MM.1S (cell line): ENCODE measurements at regions not wholly inside any gene's neighbourhood (a gene's known extent, or its start where the extent isn't known, plus 50 kb on each side); places are given as distances from the start of the nearest gene placed in this dataset.

Experiments
- DNase-seq: peaks from one replicate; pipeline ENCODE4 v3.0.0-alpha.2; 2015
- H2AFZ ChIP-seq: fragments of 300-600 bp; sonication (generic); 2 replicates; pipeline ENCODE4 v1.6.0; 2016; ENCODE audit warnings: antibody characterized with exemption, low read length
- H3F3A ChIP-seq: fragments of 300-600 bp; sonication (generic); 2 replicates; pipeline ENCODE4 v1.6.1; 2016; ENCODE audit warnings: mild to moderate bottlenecking, antibody characterized with exemption, low read length, moderate library complexity, mixed read lengths; ENCODE audit not compliant: insufficient read depth
- H3K27ac ChIP-seq: fragments of 300-600 bp; sonication (generic); 2 replicates; pipeline ENCODE4 v1.5.1; 2016; ENCODE audit warnings: mild to moderate bottlenecking, low read length
- H3K27me3 ChIP-seq: fragments of 300-600 bp; sonication (generic); replicated peaks from 2 replicates; pipeline ENCODE4 v1.6.0; 2016; ENCODE audit warnings: low read length; ENCODE audit not compliant: insufficient read depth
- H3K36me3 ChIP-seq: fragments of 300-600 bp; sonication (generic); replicated peaks from 2 replicates; pipeline ENCODE4 v1.6.1; 2016; ENCODE audit warnings: mild to moderate bottlenecking, low read length, mixed read lengths; ENCODE audit not compliant: insufficient read depth
- H3K4me1 ChIP-seq: fragments of 300-600 bp; sonication (generic); 2 replicates; pipeline ENCODE4 v1.6.1; 2016; ENCODE audit warnings: low read length, mixed read lengths
- H3K4me2 ChIP-seq: fragments of 300-600 bp; sonication (generic); 2 replicates; pipeline ENCODE4 v1.6.0; 2016; ENCODE audit warnings: low read depth, low read length
- H3K4me3 ChIP-seq: fragments of 300-600 bp; sonication (generic); 2 replicates; pipeline ENCODE4 v1.5.1; 2016; ENCODE audit warnings: low read length, mixed read lengths
- H3K79me2 ChIP-seq: fragments of 300-600 bp; sonication (generic); 2 replicates; pipeline ENCODE4 v1.6.1; 2016; ENCODE audit warnings: mixed run types, low read length, mixed read lengths
- H3K9ac ChIP-seq: fragments of 300-600 bp; sonication (generic); 2 replicates; pipeline ENCODE4 v1.6.1; 2016; ENCODE audit warnings: low read length, mixed read lengths
- H3K9me2 ChIP-seq: fragments of 300-600 bp; sonication (generic); replicated peaks from 2 replicates; pipeline ENCODE4 v1.6.1; 2016; ENCODE audit warnings: mild to moderate bottlenecking, low read length, mixed read lengths; ENCODE audit not compliant: insufficient read depth
- H3K9me3 ChIP-seq: fragments of 300-600 bp; sonication (generic); replicated peaks from 2 replicates; pipeline ENCODE4 v1.6.1; 2016; ENCODE audit warnings: mild to moderate bottlenecking, low read length, mixed read lengths; ENCODE audit not compliant: insufficient read depth
- H4K20me1 ChIP-seq: fragments of 300-600 bp; sonication (generic); 2 replicates; pipeline ENCODE4 v1.6.1; 2016; ENCODE audit warnings: mild to moderate bottlenecking, low read length, moderate library complexity, mixed read lengths; ENCODE audit not compliant: insufficient read depth
- EZH2 ChIP-seq: fragments of 300-600 bp; sonication (generic); optimal IDR thresholded peaks from 2 replicates; pipeline ENCODE3; 2017; ENCODE audit warnings: low read depth, mild to moderate bottlenecking, antibody characterized with exemption, low read length, mixed read lengths
- EZH2phosphoT487 ChIP-seq: fragments of 300-600 bp; sonication (generic); IDR thresholded peaks from 2 replicates; pipeline ENCODE4 v1.6.1; 2018; ENCODE audit warnings: antibody characterized with exemption, low read length
- TF ChIP-seq, protein P1 (sequence below): fragments of 300-600 bp; sonication (generic); IDR thresholded peaks from 2 replicates; pipeline ENCODE4 v1.5.1; 2016; ENCODE audit warnings: antibody characterized with exemption, low read length, mixed read lengths

DNA sequence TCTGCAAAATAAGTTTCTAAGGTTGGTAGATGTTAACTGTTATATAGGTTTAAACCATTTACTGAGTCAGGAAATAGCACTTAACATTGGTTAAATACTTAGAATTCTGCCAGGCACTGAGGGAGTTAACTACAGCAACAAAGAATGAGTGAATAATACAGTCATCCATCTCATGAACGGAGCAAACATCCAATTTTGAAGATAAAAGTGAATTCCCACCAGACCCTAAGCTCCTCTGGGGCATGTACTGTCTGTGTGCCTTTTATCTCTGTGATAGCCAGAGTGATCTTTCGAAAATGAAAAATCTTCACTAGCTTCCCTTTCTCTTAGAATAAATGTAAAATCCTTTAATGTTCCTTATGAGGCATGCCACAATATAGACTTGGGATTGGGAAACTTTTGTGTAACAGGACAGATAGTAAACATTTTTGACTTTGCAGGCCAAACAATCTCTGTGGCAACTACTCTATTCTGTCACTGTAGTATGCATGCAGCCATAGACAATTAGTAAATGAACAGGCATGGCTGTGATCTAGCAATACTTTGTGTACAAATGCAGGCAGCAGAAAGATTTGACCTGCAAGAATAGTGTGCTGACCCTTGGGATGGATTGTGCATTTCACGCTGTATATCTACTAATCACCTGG lies 294.5 kb upstream of the LMCD1 start:
- H3K36me3 ChIP-seq = no peaks in the 10 kb centered on the region
- H3K4me3 ChIP-seq = no peak overlapping the region
- no peaks in the 10 kb centered on the region for H3F3A ChIP-seq
- H3K27me3 ChIP-seq = no peaks in the 10 kb centered on the region
- no peaks in the 10 kb centered on the region for H3K79me2 ChIP-seq
- H3K27ac ChIP-seq = no peak overlapping the region
- TF ChIP-seq EZH2phosphoT487 (no peak), EZH2 (no peak)
- TF ChIP-seq, protein P1, sequence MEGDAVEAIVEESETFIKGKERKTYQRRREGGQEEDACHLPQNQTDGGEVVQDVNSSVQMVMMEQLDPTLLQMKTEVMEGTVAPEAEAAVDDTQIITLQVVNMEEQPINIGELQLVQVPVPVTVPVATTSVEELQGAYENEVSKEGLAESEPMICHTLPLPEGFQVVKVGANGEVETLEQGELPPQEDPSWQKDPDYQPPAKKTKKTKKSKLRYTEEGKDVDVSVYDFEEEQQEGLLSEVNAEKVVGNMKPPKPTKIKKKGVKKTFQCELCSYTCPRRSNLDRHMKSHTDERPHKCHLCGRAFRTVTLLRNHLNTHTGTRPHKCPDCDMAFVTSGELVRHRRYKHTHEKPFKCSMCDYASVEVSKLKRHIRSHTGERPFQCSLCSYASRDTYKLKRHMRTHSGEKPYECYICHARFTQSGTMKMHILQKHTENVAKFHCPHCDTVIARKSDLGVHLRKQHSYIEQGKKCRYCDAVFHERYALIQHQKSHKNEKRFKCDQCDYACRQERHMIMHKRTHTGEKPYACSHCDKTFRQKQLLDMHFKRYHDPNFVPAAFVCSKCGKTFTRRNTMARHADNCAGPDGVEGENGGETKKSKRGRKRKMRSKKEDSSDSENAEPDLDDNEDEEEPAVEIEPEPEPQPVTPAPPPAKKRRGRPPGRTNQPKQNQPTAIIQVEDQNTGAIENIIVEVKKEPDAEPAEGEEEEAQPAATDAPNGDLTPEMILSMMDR = no peak
- H4K20me1 ChIP-seq = no peaks in the 10 kb centered on the region
- no peaks in the 10 kb centered on the region for H3K9me2 ChIP-seq
- H3K4me2 ChIP-seq = no peak overlapping the region
- no peak overlapping the region for H3K9ac ChIP-seq
- H3K4me1 ChIP-seq = no peaks in the 10 kb centered on the region
- no peak overlapping the region for H2AFZ ChIP-seq
- H3K9me3 ChIP-seq = no peaks in the 10 kb centered on the region
- no peak for DNase-seq

DNA sequence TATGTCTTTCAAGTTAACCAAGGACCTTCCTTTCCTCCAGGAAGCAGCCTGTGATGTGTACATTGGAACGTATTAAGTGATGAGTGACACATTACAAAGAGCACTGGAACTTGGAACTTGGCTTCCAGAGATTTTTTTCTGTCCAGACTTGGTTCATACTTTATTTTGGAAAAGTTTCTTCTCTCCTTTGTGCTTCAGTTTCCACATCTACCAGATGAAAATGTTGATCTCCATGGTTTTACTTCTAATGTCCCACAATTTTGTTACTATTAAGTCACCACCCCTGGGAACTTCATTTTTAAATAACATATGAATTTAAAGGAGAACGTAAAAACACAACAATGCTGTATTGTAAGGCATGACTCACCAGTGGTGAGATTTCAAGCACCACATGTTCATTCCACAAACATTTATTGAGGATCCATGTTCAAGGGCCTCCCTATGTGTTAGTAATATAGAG lies 290.7 kb upstream of the LMCD1 start:
- H3K4me2 ChIP-seq = no peak overlapping the region
- H3K9me3 ChIP-seq = no peaks in the 10 kb centered on the region
- H2AFZ ChIP-seq = no peak overlapping the region
- no peaks in the 10 kb centered on the region for H3F3A ChIP-seq
- no peaks in the 10 kb centered on the region for H3K4me1 ChIP-seq
- no peak overlapping the region for H3K9ac ChIP-seq
- H3K9me2 ChIP-seq = no peaks in the 10 kb centered on the region
- no peak for DNase-seq
- no peaks in the 10 kb centered on the region for H3K27me3 ChIP-seq
- H3K4me3 ChIP-seq = no peak overlapping the region
- H3K36me3 ChIP-seq = no peaks in the 10 kb centered on the region
- TF ChIP-seq EZH2phosphoT487 (no peak), EZH2 (no peak)
- TF ChIP-seq, protein P1 = no peak
- H4K20me1 ChIP-seq = no peaks in the 10 kb centered on the region
- no peak overlapping the region for H3K27ac ChIP-seq
- H3K79me2 ChIP-seq = no peaks in the 10 kb centered on the region

DNA sequence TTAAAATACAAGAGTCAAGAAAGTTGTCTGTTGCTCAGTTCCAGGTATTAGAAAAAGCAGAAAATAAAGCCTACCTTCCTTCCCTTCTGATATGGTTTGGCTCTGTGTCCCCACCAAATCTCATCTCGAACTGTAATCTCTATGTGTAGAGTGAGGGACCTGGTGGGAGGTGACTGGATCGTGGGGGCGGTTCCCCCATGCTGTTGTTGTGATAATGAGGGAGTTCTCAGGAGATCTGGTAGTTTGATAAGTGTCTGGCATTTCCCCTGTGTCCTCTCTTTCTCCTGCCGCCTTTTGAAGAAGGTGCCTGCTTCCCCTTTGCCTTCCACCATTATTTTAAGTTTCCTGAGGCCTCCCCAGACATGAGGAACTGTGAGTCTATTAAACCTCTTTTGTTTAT lies 288.8 kb upstream of the LMCD1 start:
- TF ChIP-seq EZH2phosphoT487 (no peak), EZH2 (no peak)
- TF ChIP-seq, protein P1 = no peak
- Histone ChIP-seq H3K27me3 (no peaks in the 10 kb centered on the region), H3K9ac (no peak overlapping the region), H3K9me2 (no peaks in the 10 kb centered on the region), H3K27ac (no peak overlapping the region), H3K4me2 (no peak overlapping the region), H3F3A (no peaks in the 10 kb centered on the region), H4K20me1 (no peaks in the 10 kb centered on the region), H2AFZ (no peak overlapping the region), H3K4me1 (no peaks in the 10 kb centered on the region), H3K4me3 (no peak overlapping the region), H3K36me3 (no peaks in the 10 kb centered on the region), H3K79me2 (no peaks in the 10 kb centered on the region), H3K9me3 (no peaks in the 10 kb centered on the region)
- DNase-seq = no peak
